NCI-H1417 treated with DMSO at 0.1 percent for 48 hours (cell line): ENCODE measurements at regions not wholly inside any gene's neighbourhood (a gene's known extent, or its start where the extent isn't known, plus 50 kb on each side); places are given as distances from the start of the nearest gene placed in this dataset.
A peak's percentile ranks its signal among the peaks of the same experiment; 100 is the strongest.

Experiments used
- DNase-seq: peaks from one replicate; lab custom pipeline; 2025; lab: John Stamatoyannopoulos, UW

DNA sequence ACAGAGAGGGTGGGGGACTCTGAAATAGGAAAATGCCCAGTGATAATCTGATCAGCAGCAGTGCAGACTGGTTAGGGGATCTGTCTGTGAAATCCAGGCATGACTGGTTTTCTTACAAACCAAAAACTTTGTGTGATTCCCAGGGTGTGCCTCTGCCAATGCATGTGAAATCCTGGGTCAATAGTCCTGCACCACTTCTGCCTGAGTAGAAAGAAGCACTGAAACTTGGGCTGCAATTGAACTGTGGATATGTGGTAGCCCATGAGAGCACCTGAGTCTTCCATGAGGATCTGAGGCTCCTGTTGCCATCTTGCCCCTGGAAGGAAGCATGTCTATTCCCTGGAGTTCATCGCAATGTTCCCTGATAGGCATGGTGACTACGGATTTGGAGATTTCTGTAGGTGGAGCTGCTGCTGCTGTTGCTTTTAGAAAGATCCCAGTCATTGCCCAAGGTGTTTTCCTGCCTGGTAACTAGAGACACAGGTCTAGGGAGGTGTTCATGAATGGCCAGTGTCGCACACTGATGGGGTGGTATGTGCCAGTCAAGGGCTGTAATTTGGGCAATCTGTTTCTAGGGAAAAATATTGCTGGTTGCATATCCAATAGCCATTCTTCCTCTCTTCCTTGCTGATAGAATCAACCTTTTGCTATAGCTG is 146.7 kb downstream of the CARTPT start:
- no peak for DNase-seq

DNA sequence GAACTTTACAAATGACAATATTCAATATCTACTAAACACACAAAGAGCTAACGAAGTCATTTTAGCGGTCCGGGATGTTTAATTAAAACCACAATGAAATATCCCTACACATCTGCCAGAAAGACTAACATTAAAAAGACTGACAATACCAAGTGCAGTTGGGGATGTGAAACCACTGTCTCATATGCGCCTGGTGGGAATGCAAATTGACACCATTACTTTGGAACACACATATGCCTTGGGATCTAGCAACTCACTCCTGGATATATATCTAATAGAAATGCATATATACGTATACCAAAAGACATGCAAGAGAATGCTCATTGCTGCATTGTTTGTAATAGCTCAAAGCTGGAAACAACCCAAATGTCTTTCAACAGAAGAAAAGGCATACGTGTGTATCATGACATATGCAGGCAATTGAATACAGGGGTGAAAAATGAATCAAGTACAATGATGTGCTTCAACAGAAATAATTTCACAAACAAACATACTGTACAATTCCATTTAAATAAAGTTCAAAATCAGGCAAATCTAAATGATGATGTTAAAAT is 153.3 kb downstream of the CARTPT start:
- no peak for DNase-seq

DNA sequence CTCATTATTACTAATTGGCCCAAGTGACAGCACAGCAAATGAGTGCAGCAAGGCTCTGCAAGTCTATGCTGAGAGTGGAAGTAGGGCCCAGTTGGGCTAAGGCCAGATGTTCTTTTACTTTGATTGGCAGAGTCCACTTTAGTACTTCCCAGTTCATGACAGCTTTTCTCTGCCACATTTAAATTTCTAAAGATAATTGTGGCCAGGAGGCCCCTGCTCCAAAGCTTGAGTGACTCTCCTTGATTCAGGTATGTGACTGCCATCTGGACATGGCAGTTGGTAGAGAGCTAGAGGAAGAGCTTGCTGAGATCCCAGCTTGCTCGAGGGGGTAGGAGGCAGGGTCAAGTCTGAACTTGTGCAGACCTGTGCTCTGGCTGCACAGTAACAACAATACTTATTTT is 154.1 kb downstream of the CARTPT start:
- DNase-seq: peak; percentile 20

DNA sequence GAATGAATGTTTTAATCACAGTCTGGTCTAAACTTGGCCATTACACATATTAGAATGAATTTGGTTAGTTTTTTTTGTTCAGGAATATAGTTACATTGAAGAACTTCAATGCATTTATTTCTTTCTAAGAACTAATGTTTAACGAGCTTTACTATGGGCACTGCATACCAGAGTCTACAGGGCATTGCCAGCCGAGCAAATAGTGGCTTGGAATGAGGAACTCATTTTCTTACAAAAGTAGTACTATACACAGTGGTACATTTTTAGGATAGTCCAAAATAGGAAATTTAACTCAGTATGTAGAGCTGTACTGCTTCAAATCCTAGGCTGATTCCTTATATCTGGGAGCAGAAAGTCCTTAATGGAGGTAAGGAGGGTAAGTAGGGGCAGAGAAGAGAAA is 155.4 kb downstream of the CARTPT start:
- DNase-seq: no peak

DNA sequence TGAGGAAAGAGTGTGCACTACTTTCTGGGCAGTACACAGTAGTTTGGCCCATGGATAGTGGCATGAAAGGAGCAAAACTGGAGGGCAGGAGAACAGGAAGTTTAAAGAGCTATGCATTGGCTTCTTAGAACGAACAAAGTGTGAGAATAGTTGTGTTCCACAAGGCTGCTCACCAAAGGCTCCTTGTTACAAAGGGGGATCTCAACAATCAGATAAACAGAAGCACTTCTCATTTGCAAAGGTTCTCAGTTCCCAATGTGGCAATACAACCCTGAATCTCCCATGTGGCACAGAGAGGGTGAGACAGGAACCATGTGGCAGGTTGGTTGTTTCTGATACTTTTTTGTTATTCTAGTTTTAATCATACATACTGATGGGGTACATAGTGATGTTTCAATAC is 158.4 kb downstream of the CARTPT start:
- DNase-seq: no peak

DNA sequence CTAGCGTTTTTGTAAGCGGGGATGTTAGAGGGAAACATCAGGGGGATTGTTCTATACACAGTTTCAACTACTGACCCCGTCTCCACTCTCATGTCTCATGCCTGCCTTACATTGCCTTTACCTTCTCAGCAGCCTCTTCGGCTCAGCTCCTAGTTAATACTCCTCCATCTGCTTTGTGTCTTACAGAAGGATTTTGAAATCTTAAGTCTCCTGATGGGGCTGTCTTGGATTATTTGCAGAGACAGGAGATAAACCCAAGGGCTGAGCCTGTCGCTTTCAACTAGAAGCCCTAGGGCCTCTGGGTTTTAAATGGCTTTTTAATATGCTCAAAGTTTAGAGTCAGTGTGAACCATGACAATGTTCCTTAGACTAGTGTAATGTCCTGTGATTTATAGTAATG is 161.5 kb downstream of the CARTPT start:
- DNase-seq: no peak

DNA sequence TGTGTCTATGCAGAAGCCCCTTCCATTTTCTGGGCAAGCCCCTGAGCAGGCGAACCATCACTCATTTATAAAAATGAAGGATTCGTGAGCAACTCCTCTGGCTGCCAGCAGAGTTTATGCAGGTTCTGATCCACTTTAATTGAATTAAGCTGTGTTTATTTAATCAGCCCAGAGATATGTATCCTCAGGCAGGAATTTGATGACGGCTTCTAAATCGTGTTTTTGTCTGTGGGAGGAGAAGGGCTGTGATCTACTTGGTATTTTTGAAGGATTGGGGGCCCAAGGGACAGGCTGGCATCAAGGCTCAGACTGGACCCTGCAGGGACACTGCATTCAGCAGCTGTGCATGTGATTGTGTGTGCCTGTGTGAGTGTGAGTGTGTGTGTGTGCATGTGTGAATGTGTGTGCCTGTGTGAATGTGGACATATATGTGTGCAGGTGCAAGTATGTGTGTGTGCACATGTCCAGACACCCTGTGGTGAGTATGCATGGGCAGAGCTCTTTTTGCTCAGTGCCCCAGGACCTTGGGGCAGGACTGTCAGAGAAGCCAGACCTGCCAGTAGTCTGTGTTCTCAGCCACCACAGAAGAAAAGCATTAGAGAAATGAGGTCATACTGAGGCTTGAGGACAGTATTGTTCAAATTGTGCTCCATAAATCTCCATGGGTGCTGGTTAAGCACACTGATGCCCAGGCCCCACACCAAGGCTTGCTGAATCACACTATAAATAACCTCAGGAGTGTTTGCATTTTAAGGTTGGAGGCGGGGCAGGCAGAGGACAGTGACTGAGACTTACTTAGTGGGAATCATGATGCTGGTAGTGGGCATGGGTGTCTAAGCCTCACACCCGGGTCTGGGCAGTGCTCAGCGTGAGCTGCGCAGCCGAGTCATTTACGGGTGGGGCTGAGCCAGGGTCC is 164.0 kb downstream of the CARTPT start:
- DNase-seq: no peak

DNA sequence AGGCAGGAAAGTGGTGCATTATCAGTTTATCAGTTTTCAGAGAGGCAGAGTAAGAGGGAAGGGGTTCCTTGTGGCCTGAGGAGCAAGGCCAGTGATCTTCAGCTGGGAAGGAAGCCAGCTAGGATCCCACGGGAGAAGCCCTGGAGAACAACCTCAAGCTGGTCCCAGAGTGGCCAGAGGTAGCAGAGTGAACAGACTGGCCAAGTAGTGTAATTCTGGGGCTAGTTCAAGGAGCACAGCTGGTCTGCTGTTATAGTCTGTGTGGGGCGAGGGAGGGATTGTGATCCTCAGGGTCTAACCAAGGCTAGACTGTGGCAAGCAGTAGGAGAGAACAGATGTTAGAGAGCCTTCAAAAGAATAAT is 164.6 kb downstream of the CARTPT start:
- DNase-seq: no peak

DNA sequence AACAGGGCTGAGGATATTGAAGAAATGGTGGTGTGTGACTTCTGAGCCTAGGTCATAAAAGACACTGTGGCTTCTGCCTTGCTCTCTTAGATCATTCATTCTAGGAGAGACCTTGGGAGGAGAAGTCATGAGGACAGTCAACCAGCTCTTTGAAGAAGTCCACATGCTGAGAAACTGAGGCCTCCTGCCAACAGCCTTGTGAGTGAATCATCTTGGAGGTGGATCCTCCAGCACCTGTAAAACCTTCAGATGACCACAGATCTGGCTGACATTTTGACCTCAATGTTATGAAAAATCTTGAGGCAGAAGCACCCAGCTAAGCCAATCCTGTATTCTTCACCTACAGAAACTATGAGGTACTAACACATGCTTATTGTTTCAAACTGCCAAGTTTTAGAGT is 165.9 kb downstream of the CARTPT start:
- DNase-seq: no peak

DNA sequence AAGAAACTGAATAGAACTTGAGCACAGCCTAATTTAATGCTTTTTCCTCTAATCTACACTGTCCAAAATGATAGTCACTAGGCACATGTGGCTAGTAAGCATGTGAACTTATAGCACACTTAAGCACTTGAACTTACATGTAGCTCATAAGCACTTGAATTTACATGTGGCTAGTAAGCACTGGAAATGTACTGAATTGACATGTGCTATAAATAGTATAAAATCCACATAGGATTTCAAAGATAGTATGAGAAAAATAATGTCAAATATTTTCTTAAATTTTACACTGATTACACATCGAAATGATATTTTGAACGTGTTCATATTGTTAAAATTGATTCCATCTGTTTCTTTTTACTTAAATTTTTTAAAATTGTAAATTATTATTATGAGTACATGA is 167.3 kb downstream of the CARTPT start:
- no peak for DNase-seq

DNA sequence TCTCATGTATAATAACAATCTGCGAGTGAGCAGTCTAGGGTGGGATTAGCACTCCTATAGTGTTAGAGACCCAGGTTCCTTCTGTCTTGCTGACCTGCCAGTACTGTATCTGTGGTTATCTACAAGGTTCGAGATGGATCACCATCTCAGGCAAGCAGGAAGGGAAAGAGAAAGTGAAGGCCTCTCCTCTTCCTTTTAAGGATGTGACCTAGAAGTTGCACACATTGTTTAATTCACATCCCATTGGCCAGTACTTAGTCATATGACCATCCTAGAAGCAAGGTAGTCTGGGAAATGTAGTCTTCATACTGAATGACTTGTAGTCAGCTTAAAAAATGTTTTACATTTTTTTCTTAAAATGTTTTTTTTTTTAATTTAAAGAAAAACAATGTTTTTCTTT is 168.6 kb downstream of the CARTPT start:
- DNase-seq: no peak

DNA sequence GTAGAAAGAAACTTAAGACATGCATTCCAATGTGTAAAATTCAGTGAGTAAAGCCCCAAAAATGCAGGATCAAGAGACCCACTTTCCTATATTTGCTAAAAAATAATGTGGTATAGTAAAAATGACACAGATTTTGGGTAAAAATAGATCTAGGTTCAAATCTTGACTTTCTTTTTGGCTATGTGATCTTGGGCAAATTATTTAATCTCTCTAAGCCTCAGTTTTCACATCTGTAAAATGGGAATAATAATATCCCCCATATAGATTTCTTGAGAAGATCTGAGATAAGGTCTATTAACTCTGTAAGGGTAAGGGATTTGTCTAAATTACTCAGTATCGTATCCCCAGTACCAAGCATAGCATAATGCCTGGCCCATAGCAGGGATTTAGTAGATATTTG is 172.3 kb downstream of the CARTPT start:
- DNase-seq: no peak

DNA sequence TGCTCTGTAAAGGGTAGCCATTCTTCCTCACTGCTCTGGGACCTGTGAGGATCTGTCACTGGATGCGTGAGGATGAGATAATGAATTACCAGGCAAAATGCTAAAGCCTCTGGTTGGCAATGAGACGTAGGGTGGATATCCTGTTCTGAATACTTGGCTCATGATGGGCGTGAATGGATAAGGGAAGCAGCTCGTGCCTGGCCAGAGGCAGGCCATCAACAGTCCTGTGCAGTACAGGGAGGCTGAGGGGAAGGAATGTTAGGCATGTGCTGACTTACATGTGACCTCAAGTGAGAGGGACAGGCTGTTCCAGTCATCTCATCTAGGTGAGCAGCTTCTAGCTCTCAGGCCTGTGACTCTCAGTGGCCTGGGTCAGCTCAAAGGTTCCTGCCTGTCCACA is 172.8 kb downstream of the CARTPT start:
- no peak for DNase-seq

DNA sequence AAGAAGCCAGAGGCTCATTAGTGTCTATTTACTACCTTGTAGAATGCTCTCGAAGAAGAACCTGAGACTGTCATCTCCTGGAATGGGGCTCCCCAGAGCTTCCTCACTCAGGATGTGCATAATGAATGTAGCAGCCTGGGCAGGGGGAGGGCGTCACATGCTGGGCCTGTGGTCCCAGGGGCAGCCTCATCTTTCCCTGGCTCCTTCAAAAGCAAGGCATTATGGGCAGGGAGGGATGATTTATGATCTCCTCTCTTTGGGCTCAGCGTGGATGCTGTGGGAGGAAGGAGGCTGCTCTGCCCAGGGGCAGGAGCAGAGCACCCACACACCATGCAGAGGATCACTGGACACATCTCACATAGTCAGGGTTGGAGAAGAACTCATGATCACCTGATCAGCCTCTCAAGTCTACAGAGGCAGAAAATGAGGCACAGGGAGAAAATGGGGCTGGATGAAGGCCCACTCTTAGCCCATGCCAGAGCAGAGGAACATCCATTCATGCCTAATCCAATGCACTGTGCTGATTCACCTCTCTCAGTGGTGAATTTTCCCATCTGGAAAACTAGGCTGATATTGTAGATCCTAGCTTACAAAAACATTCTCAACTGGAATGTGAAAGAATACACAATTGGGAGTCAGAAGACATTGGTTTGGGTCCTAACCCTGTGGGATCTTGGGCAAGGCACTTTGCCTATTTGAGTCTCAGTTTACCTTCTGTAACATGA is 173.7 kb downstream of the CARTPT start:
- no peak for DNase-seq

DNA sequence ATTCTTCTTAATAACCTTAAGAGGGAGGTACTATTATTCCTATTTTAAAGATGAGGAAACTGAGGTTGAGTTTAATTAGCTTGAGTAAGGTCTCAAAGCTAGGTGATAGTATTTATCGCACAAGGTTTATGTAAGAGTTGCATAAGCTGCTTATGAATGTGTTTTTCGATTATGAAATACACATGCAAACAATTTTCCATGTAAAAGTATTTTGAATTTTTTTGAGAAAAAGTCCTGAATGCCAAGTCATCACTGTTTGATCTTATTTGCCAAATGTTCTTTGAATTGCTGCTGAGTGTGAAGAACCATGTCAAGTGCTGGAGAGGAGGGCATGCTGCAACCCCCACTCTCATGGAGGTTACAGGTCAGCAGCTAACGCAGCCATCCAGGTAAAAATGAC is 174.4 kb downstream of the CARTPT start:
- no peak for DNase-seq

DNA sequence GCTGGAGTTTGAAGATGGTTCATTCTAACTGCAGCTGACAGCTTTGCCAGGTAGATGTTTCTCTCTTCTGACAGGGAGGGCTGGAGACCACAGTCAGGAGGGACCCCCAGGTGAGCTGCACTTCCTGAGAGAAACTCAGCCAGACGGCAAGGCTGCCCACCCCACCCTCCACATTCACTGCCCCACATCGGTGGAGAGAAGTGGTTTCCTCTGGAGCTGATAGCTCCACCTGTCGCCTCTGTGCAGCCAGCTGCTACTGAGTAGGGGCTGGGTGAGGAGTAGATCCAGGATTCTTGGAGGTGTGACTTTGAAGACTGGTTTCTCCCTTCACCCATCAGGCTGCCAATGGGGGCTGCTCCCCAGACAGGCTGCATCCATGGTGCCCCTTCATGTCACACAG is 175.0 kb downstream of the CARTPT start:
- DNase-seq: no peak

DNA sequence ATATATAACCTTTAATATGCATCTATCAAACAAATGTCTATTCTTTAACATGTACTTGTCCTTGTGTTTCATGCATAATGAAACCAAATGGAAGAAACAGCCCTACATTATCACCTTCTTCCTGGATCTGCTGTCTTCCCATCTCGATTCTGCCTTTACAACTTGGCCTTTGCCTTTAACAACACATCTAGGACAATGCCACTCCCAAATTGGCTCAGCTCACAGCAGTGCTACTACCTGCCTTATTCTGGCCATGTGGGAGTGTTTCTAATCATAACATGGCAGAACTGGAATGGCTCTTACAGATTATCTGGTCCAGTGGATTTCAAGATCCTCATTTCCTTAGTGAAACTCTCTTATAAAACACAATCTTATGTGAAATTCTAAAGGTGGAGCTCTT is 176.5 kb downstream of the CARTPT start:
- DNase-seq: no peak

DNA sequence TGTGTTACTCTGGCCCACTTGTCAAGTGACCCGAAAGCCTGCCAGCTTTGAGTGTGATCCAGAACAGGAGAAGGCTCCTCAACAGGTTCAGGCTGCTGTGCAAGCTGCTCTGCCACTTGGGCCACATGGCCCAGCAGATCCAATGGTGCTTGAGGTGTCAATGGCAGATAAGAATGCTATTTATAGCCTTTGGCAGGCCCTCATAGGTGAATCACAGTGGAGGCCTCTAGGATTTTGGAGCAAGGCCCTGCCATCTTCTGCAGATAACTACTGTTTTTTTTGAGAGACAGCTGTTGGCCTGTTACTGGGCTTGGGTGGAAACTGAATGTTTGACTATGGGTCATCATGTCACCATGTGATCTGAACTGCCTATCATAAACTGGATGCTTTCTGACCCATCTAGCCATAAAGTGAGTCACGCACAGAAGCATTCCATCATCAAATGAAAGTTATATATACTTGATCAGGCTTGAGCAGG is 180.8 kb downstream of the CARTPT start:
- no peak for DNase-seq

DNA sequence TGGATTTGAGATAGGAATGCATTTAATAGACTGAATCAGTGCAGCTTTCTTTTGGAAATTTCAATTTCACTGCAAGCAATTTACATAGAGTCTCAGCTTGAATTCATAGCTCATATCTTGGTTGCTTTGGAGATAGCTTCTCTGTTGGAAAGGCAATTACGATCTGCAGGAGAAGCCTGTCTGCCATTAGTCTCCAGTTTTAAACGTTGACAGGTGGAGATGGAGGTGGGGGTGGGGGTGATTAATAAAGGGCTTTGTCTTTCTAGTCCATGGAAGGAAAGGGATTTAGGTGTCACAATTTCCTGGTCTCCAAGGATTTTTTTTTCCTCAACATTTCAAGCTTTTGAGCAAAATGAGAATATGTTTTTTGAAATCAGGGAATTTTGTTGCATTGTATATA is 184.7 kb downstream of the CARTPT start:
- DNase-seq: peak; percentile 68

DNA sequence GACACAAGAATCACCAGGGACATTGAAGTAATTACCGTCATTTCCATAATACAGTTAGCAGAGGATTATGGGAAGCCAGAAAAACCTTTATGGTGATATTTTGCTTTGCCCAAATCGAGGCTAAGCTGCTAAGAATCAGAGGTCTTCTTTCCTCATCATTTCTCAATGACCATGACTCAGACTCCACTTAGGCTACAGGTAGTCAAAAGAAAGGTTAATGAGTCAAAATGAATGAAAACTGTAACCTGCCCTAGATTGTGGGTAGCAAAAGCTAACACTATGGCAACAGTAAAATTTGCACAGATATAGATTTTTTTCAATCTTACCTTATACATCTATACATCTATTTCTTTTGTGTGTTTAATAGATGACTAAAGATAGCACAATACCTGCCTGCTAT is 185.8 kb downstream of the CARTPT start:
- DNase-seq: no peak

DNA sequence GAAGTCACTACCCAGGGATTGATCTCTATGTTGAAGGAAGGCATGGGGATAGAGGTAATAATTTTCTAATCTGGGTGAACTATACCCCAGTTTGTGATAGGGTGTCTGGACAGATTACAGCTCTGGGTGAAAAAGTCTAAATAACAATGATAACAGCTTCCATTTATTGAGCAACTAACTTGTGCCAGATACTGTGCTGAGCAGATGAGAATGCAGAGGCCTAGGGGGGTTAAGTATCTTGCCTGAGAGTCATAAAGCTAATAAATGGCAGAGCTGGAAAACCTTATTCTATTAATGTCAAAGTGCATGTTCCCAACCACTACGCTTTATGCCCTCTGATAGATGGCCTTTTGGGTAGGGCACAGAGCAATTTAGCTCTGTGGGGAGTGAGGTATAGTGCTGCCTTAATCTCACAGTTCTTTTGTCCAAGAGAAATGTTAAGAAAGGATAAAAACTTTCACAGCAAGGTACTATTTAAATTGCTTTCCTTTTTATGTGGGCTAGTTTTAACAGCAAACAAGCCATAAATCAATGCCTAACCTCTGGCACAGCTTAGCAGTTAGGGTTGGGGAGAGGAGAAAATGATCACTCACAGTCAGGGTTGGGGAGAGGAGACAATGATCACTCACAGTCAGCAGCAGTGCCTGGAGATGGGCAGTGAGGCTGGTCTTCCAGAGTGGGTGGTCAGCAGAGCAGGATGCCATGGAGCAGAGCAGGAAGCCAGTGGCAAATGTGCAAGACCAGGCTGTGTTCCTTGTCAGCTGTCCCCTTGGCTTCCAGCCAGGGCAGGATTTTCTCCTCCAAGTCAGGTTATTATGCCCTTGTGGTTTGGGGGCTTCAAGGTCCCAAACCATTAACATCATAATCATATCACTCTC is 187.0 kb downstream of the CARTPT start:
- peak; percentile 82 for DNase-seq
